Heart left ventricle (tissue), 16 donors: ENCODE measurements at regions not wholly inside any gene's neighbourhood (a gene's known extent, or its start where the extent isn't known, plus 50 kb on each side); places are given as distances from the start of the nearest gene placed in this dataset.

Source experiments
- ATAC-seq, 4 donors: fragments of 200-7000 bp; cut with Tn5 transposase; one replicate each; pipeline ENCODE4 v1.9.1; 2020 to 2022; ENCODE audit warnings: moderate library complexity in 4 of 4, mild to moderate bottlenecking in 3 of 4, moderate number of reproducible peaks in 1 of 4
- DNase-seq, 5 donors: peaks; one replicate each; pipeline ENCODE4 v3.0.0-alpha.2; 2020
- H3K27ac ChIP-seq, 12 donors: fragments of 200-600 bp; sonication (generic) in 4 of 12; one replicate each; pipeline versions ENCODE4 v1.5.0 to v1.8.0; 2016 to 2022; ENCODE audit warnings: mild to moderate bottlenecking in 2 of 12
- H3K27me3 ChIP-seq, 9 donors: fragments of 200-600 bp; sonication (generic) in 2 of 9; one replicate each; pipeline versions ENCODE4 v1.5.1 to v1.8.0; 2016 to 2022; ENCODE audit warnings: mild to moderate bottlenecking in 3 of 9
- H3K36me3 ChIP-seq, 9 donors: fragments of 200-600 bp; sonication (generic) in 2 of 9; one replicate each; pipeline versions ENCODE4 v1.5.0 to v1.8.0; 2018 to 2022; ENCODE audit warnings: mild to moderate bottlenecking in 2 of 9
- H3K4me1 ChIP-seq, 12 donors: fragments of 200-600 bp; sonication (generic) in 4 of 12; one replicate each; pipeline versions ENCODE4 v1.5.0 to v1.8.0; 2016 to 2022; ENCODE audit warnings: mild to moderate bottlenecking in 3 of 12
- H3K4me3 ChIP-seq, 12 donors: fragments of 200-600 bp; sonication (generic) in 4 of 12; one replicate each; pipeline versions ENCODE4 v1.5.0 to v1.8.0; 2017 to 2022; ENCODE audit warnings: mild to moderate bottlenecking in 9 of 12, moderate library complexity in 4 of 12
- H3K9me3 ChIP-seq, 12 donors: fragments of 200-600 bp; sonication (generic) in 4 of 12; one replicate each; pipeline versions ENCODE4 v1.5.0 to v1.8.0; 2016 to 2022; ENCODE audit warnings: mild to moderate bottlenecking in 1 of 12
- CTCF ChIP-seq, 12 donors: fragments of 200-600 bp; sonication (generic) in 4 of 12; IDR thresholded peaks; one replicate each; pipeline versions ENCODE4 v1.5.0 to v1.8.0; 2018 to 2022; ENCODE audit warnings: antibody characterized with exemption in 12 of 12, mild to moderate bottlenecking in 5 of 12
- POLR2A ChIP-seq, 2 donors: fragments of 450-650 bp; IDR thresholded peaks; one replicate each; pipeline ENCODE4 v1.6.1; 2017; ENCODE audit warnings: antibody characterized with exemption in 2 of 2, mild to moderate bottlenecking in 2 of 2, moderate library complexity in 2 of 2
- WGBS, 4 donors: extraction: QIAGEN DNeasy Blood & Tissue Kit in 2 of 4; methylation state at CpG; one replicate each; pipeline versions ENCODE4 v1.1.5 to v1.1.7; 2013 to 2018; 5-methylcytosine and 5-hydroxymethylcytosine counted together
- intact Hi-C, 10 donors: fragments of 100-400 bp; cut with DNase I; formaldehyde crosslinking; loops; one replicate each; pipeline versions ENCODE4 v1.11.1 to v1.14.2; 2022
- donor health status: ischemic (EF 13 %, LVEDD 7.1; RV severe dilation, severe dysfunction).
- donor health status: healthy with polysubstance abuse.
- donor health status: DM: no; HTN: yes; CAD: no.
- donor health status: DM: no; HTN: no; CAD: no.
- donor health status: ischemic (EF 25% LVEDD 6.9; RV normal size, moderate dysfunction).
- donor health status: ischemic (EF 25% LVEDD 5.7; RV mildly dilated, moderate dysfunction).
- donor health status: healthy.
- donor health status: DM: yes; HTN: yes; CAD: no.
- donor health status: ischemic (EF 35%, LVEDD 5.7; RV mildly dilated, moderate dysfunction).
- donor health status: nonischemic (EF 11% LVEDD 7.7; RV severe dilation, severe dysfunction).
- donor health status: DM: yes; HTN: yes; CAD: no.
- donor health status: PGD.
- donor health status: ischemic (EF 29% LVEDD 5.4; RV normal size, mild dysfunction).
- donor health status: nonischemic (EF 23%, LVEDD 6.1; RV moderate dilation, normal function).

- ATAC-seq (no peak), DNase-seq (no peak)
- no peaks in the 10 kb centered on the region for H3K4me1 ChIP-seq
- no peak overlapping the region for H3K4me3 ChIP-seq
- TF ChIP-seq POLR2A (IDR thresholded peaks at IDR 0.05) (no peak), CTCF (IDR thresholded peaks at IDR 0.05) (no peak)
- intact Hi-C loops: no loop called here
- no peaks in the 10 kb centered on the region for H3K27me3 ChIP-seq
- H3K27ac ChIP-seq: no peak overlapping the region
- H3K36me3 ChIP-seq: no peaks in the 10 kb centered on the region
- WGBS, 4 donors: 43 to 100% (median 93%) methylated on average over 1 of the region's 1 CpG
- no peaks in the 10 kb centered on the region for H3K9me3 ChIP-seq
Observed at GRCh38 chr2:41101281-41101680, 649.4 kb upstream of the SLC8A1 start.

- intact Hi-C loops: no loop called here
- Histone ChIP-seq H3K4me1 (no peaks in the 10 kb centered on the region), H3K9me3 (no peaks in the 10 kb centered on the region), H3K27me3 (no peaks in the 10 kb centered on the region), H3K27ac (no peak overlapping the region), H3K36me3 (no peaks in the 10 kb centered on the region), H3K4me3 (no peak overlapping the region)
- WGBS, 4 donors: 86 to 91% (median 88%) methylated on average over 4 of the region's 4 CpGs
- DNase-seq (no peak), ATAC-seq (no peak)
- TF ChIP-seq POLR2A (IDR thresholded peaks at IDR 0.05) (no peak), CTCF (IDR thresholded peaks at IDR 0.05) (no peak)
Observed at GRCh38 chr2:41109744-41110143, 657.9 kb upstream of the SLC8A1 start.

GRCh38 chr2:41111836-41112627 is 660.1 kb upstream of the SLC8A1 start:
- Histone ChIP-seq H3K4me1 (no peaks in the 10 kb centered on the region), H3K9me3 (no peaks in the 10 kb centered on the region), H3K27ac (no peak overlapping the region), H3K4me3 (no peak overlapping the region), H3K27me3 (no peaks in the 10 kb centered on the region), H3K36me3 (no peaks in the 10 kb centered on the region)
- peak in 1 of 5 donors; percentile 7 for DNase-seq
- TF ChIP-seq POLR2A (IDR thresholded peaks at IDR 0.05): no peak
- TF ChIP-seq CTCF (IDR thresholded peaks at IDR 0.05): no peak
- intact Hi-C loops: no loop called here
- ATAC-seq: peak in 2 of 4 donors; percentile 56 to 71
- WGBS, 4 donors: 71 to 75% (median 74%) methylated on average over 5 of the region's 5 CpGs

GRCh38 chr2:41116106-41116797 is 664.4 kb upstream of the SLC8A1 start:
- no peaks in the 10 kb centered on the region for H3K27me3 ChIP-seq
- H3K36me3 ChIP-seq: no peaks in the 10 kb centered on the region
- H3K9me3 ChIP-seq: no peaks in the 10 kb centered on the region
- DNase-seq (no peak), ATAC-seq (no peak)
- intact Hi-C loops: no loop called here
- H3K4me1 ChIP-seq: peaks cover 0 to 4% (median 0%) of the 10 kb centered on the region in 12 donors
- WGBS, 4 donors: 93 to 96% (median 95%) methylated on average over 8 of the region's 8 CpGs
- no peak overlapping the region for H3K27ac ChIP-seq
- no peak for TF ChIP-seq POLR2A (IDR thresholded peaks at IDR 0.05)
- H3K4me3 ChIP-seq: no peak overlapping the region
